IPS-18a (cell line): ENCODE measurements at regions not wholly inside any gene's neighbourhood (a gene's known extent, or its start where the extent isn't known, plus 50 kb on each side); places are given as distances from the start of the nearest gene placed in this dataset.
"Not testable (repeated sequence)": the region's sequence is repeated elsewhere in the genome, so short reads cannot be mapped to it uniquely, and the experiment has no call there.

ENCODE experiments used
- H3K27ac ChIP-seq: one replicate; pipeline ENCODE4 v1.5.1; 2013; ENCODE audit warnings: low read length
- H3K27me3 ChIP-seq: one replicate; pipeline ENCODE4 v1.6.1; 2013; ENCODE audit warnings: mild to moderate bottlenecking, low read length; ENCODE audit not compliant: control insufficient read depth, insufficient read depth
- H3K36me3 ChIP-seq: one replicate; pipeline ENCODE4 v1.6.1; 2013; ENCODE audit warnings: low read depth, low read length; ENCODE audit not compliant: control insufficient read depth
- H3K4me1 ChIP-seq: one replicate; pipeline ENCODE4 v1.6.1; 2013; ENCODE audit warnings: low read depth, low read length; ENCODE audit not compliant: control insufficient read depth
- H3K4me3 ChIP-seq: one replicate; pipeline ENCODE4 v1.5.1; 2013; ENCODE audit warnings: low read length
- H3K9ac ChIP-seq: one replicate; pipeline ENCODE4 v1.6.1; 2013; ENCODE audit warnings: mild to moderate bottlenecking, low read length, moderate library complexity
- H3K9me3 ChIP-seq: one replicate; pipeline ENCODE4 v1.6.1; 2013; ENCODE audit warnings: low read depth, low read length; ENCODE audit not compliant: control insufficient read depth

DNA sequence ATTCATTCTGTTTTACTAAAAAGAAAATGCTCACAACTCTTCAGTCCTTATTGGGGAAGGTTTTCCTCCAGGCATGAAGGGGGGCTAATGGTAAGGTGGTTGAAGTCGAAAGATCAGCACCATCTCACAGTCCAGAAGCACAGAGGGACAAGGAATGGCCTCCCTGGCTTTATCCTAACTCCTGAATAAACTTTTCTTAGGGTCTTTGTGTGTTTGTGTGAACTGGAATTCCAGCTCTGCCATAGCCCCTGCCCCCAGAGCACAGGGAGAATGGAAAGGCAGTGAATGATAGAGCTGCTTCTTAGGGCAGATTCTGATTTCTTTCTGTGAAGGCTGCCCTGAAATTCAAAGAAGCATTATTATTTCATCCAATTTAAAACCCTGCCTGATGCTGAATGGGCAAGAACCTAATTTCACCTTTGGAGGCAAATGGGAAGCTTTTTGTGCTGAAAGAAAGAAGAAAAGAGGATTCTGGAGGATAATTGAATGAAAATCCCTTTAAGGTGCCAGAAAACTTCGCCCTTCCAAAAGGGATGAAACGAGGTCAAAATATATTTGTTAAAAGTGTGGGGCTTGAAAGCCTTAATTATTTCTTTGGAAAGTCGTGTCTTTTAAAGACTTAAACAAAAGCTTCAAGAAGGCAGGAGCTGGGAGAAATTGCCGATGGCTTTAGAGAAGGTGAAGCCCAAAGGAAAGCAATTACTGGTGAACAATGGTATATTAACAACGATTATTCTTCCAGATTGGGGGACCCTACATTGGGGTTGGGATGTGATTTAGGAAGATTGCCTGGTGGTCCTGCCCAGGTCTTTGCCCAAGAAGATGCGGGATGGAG is 259.9 kb upstream of the RGMA start:
- no peaks in the 10 kb centered on the region for H3K27me3 ChIP-seq
- peaks cover 11% of the 10 kb centered on the region for H3K4me1 ChIP-seq
- no peak overlapping the region for H3K27ac ChIP-seq
- H3K4me3 ChIP-seq: no peak overlapping the region
- H3K36me3 ChIP-seq: no peaks in the 10 kb centered on the region
- H3K9ac ChIP-seq: no peak overlapping the region
- H3K9me3 ChIP-seq: no peaks in the 10 kb centered on the region

DNA sequence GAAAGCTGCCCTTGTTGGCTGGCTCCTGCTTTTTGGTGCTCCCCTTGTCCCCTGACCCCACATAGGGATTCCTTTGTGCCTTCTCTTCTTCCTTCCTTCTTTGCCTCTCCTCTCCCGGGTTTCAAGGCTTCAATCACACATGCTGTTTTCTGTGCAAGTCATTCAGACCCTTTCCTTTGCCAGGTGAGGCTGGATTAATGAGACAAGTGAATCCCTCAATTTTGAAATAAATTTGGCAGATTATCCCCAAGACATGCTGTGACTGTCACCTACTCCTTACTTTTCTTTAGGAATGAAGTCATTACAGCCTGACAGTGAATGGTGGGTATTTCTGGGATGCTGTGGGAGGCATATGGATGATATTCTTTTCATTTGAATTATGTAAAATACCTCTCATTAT is 259.0 kb upstream of the RGMA start:
- Histone ChIP-seq H3K4me3 (no peak overlapping the region), H3K27me3 (no peaks in the 10 kb centered on the region), H3K9me3 (no peaks in the 10 kb centered on the region), H3K4me1 (peaks cover 11% of the 10 kb centered on the region), H3K36me3 (no peaks in the 10 kb centered on the region), H3K27ac (no peak overlapping the region), H3K9ac (no peak overlapping the region)

GRCh38 chr15:93345981-93346380 is 257.0 kb upstream of the RGMA start:
- no peak overlapping the region for H3K4me3 ChIP-seq
- no peak overlapping the region for H3K27ac ChIP-seq
- H3K9ac ChIP-seq: no peak overlapping the region
- H3K9me3 ChIP-seq: no peaks in the 10 kb centered on the region
- no peaks in the 10 kb centered on the region for H3K27me3 ChIP-seq
- no peaks in the 10 kb centered on the region for H3K36me3 ChIP-seq
- H3K4me1 ChIP-seq: peaks cover 11% of the 10 kb centered on the region

DNA sequence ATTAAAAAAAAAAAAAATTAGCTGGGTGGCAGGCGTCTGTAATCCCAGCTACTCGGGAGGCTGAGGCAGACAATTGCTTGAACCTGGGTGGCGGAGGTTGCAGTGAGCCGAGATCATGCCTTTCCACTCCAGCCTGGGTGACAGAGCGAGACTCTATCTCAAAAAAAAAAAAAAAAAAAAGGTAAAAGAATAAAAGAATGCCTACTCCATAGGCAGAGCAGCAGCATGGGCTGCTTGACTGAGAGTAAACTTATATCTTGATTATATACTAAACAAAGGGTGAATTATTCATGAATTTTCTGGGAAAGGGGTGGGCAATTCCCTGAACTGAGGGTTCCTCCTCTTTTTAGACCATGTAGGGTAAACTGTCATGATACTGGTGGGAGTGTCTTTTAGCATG is 254.4 kb upstream of the RGMA start:
- not testable (repeated sequence) for H3K4me1 ChIP-seq, H3K4me3 ChIP-seq, H3K27ac ChIP-seq, H3K27me3 ChIP-seq, H3K9ac ChIP-seq, H3K36me3 ChIP-seq, H3K9me3 ChIP-seq

DNA sequence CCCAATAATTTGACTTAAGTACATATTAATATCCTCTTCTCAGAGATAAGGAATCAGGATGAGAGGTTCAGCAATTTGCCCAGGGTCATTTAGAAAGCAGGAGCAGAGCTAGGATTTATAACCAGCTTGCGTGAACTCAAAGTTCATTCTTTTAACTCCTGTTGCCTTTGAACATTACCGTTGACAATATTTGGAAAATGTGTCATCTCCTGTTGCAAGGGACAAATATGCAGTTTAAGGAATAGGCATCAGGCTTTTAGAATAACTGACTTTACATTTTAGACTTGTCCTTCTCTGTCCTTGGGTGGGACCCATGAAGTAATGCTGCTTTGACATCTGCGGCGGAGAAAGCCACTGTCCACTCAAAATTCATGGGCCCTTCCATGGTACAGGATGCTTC is 252.2 kb upstream of the RGMA start:
- Histone ChIP-seq H3K4me3 (no peak overlapping the region), H3K9ac (no peak overlapping the region), H3K9me3 (no peaks in the 10 kb centered on the region), H3K27ac (no peak overlapping the region), H3K4me1 (no peaks in the 10 kb centered on the region), H3K27me3 (peaks cover 2% of the 10 kb centered on the region), H3K36me3 (no peaks in the 10 kb centered on the region)

GRCh38 chr15:93340406-93340805 is 251.4 kb upstream of the RGMA start:
- H3K27ac ChIP-seq: no peak overlapping the region
- peaks cover 9% of the 10 kb centered on the region for H3K27me3 ChIP-seq
- no peaks in the 10 kb centered on the region for H3K4me1 ChIP-seq
- H3K4me3 ChIP-seq: no peak overlapping the region
- no peak overlapping the region for H3K9ac ChIP-seq
- no peaks in the 10 kb centered on the region for H3K9me3 ChIP-seq
- H3K36me3 ChIP-seq: no peaks in the 10 kb centered on the region

GRCh38 chr15:93333796-93334195 is 244.8 kb upstream of the RGMA start:
- peaks cover 33% of the 10 kb centered on the region for H3K4me1 ChIP-seq
- H3K27me3 ChIP-seq: peaks cover 62% of the 10 kb centered on the region
- no peak overlapping the region for H3K9ac ChIP-seq
- peak overlapping the region; percentile 46 for H3K4me3 ChIP-seq
- H3K36me3 ChIP-seq: no peaks in the 10 kb centered on the region
- no peaks in the 10 kb centered on the region for H3K9me3 ChIP-seq
- H3K27ac ChIP-seq: no peak overlapping the region

DNA sequence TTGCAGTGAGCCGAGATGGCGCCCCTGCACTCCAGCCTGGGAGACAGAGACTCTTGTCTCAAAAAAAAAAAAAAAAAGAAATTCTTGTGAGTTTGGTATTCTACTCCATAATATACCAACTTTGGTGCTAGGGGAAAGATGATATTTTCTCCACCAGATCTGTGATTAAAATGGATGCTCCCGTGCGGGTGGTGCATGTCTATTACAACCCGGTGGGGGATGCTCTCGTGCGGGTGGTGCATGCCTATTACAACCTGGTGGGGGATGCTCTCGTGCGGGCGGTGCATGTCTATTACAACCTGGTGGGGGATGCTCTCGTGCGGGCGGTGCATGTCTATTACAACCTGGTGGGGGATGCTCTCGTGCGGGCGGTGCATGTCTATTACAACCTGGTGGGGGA is 244.1 kb upstream of the RGMA start:
- not testable (repeated sequence) for H3K9ac ChIP-seq, H3K36me3 ChIP-seq, H3K27ac ChIP-seq, H3K9me3 ChIP-seq
- peaks cover 38% of the 10 kb centered on the region for H3K4me1 ChIP-seq
- H3K27me3 ChIP-seq: peaks cover 62% of the 10 kb centered on the region
- peak overlapping the region; percentile 46 for H3K4me3 ChIP-seq

DNA sequence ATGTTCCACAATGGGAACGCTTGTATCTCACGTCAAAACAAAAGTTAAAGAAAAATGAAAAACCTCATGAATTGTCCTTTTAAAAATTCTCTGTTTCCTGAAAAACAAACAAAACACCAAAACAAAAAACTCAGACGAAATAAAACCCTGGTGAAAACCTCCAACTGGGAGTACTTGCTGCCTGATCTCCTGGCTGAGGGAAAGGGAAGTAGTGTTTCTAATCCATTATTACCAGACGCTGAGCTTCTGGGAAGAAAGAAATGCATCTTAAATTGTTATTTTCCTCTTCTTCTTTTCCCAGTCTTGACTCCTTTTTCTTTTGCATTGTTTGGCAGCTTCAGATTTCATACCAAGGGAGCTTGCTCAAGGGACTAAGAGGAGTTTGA is 243.2 kb upstream of the RGMA start:
- Histone ChIP-seq H3K9me3 (no peaks in the 10 kb centered on the region), H3K4me1 (peaks cover 48% of the 10 kb centered on the region), H3K9ac (peak overlapping the region; percentile 17), H3K36me3 (no peaks in the 10 kb centered on the region), H3K27me3 (peaks cover 62% of the 10 kb centered on the region), H3K27ac (no peak overlapping the region), H3K4me3 (peak overlapping the region; percentile 49)

DNA sequence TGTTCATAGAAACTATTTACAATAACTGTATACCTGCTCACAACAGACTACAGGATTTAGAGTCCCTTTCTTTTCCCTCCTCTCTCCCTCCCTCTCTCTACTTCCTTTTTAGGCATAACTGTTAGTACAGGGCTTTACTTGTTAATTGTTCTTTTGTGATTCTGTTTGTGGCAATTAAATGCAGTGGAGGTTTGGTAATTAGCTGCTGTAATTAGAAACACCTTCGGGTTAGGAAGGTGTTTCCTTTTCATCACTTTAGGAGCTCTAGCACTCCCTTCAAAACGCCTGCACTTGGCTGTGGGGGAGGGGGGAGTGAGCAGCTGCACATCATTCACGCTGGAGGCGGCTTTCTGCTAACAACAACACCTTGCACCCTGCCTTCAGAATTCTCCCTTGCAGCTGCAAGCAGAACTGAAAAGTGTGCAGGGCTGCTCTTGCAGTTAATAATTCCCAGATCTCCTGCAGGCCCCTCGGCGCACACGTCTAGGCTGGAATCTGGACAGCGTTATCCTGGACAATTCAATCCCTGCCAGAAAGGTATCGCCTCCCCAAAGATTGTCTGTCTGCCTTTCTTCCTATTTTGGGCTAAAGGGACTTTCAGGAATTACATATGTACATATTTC is 242.6 kb upstream of the RGMA start:
- Histone ChIP-seq H3K36me3 (no peaks in the 10 kb centered on the region), H3K9me3 (no peaks in the 10 kb centered on the region), H3K4me1 (peaks cover 50% of the 10 kb centered on the region), H3K4me3 (peak overlapping the region; percentile 49), H3K27me3 (peaks cover 62% of the 10 kb centered on the region), H3K9ac (peak overlapping the region; percentile 17), H3K27ac (no peak overlapping the region)

DNA sequence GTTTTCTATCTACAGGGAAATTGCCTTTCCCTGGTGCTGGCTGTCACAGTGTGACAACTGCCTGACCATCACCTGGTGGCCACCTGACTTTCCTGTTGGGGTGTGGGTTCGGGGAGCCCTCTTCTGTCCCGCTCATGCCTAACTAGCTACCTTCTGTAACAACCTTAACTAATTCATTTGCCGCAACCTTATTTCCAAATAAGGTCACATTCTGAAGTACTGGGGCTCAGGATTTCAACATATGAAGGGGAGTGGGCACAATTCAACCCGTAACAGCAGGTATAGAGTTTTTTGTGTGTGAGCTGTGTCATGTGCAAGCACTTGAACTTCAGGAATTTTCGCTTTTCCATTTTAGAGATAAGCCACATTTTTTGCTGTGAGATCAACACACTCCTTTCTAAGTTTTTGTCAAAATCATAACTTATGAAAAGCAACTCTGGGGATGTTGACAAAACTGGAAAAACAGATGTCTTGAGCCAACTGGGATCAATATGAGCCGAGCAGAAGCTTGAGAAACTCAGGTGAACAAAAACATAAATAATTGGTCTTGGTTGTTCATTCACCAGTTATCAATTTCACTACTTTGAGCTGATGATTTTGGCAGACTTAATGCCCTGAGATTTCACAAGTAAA is 242.0 kb upstream of the RGMA start:
- Histone ChIP-seq H3K27ac (no peak overlapping the region), H3K9ac (no peak overlapping the region), H3K27me3 (peaks cover 59% of the 10 kb centered on the region), H3K4me1 (peaks cover 50% of the 10 kb centered on the region), H3K4me3 (peak overlapping the region; percentile 49), H3K9me3 (no peaks in the 10 kb centered on the region), H3K36me3 (no peaks in the 10 kb centered on the region)
